GM12865 (cell line): ENCODE measurements at regions not wholly inside any gene's neighbourhood (a gene's known extent, or its start where the extent isn't known, plus 50 kb on each side); places are given as distances from the start of the nearest gene placed in this dataset.

Source experiments
- DNase-seq: peaks from one replicate; pipeline ENCODE4 v3.0.0; 2010; ENCODE audit warnings: low read depth
- H3K4me3 ChIP-seq: 2 replicates; pipeline ENCODE4 v1.5.1; 2011; ENCODE audit warnings: mild to moderate bottlenecking, low read depth, low read length, control low read depth
- CTCF ChIP-seq: IDR thresholded peaks from 2 replicates; pipeline ENCODE4 v1.5.1; 2011; ENCODE audit warnings: low read length, control low read depth, low read depth, inconsistent platforms; ENCODE audit not compliant: insufficient read depth; ENCODE audit errors: missing control alignments

- TF ChIP-seq CTCF: no peak
- no peak for DNase-seq
- no peak overlapping the region for H3K4me3 ChIP-seq
Observed at GRCh38 chr3:107250221-107250620, 127.0 kb upstream of the CCDC54 start.

GRCh38 chr3:107251819-107252218, 125.4 kb upstream of the CCDC54 start:
- no peak overlapping the region for H3K4me3 ChIP-seq
- TF ChIP-seq CTCF: no peak
- no peak for DNase-seq

- no peak for DNase-seq
- no peak for TF ChIP-seq CTCF
- H3K4me3 ChIP-seq: no peak overlapping the region
Observed at GRCh38 chr3:107256963-107257362, 120.3 kb upstream of the CCDC54 start.

GRCh38 chr3:107258300-107258699, 118.9 kb upstream of the CCDC54 start:
- no peak overlapping the region for H3K4me3 ChIP-seq
- no peak for TF ChIP-seq CTCF
- DNase-seq: no peak

GRCh38 chr3:107260207-107260606, 117.0 kb upstream of the CCDC54 start:
- no peak for DNase-seq
- TF ChIP-seq CTCF: no peak
- no peak overlapping the region for H3K4me3 ChIP-seq

GRCh38 chr3:107263269-107264021, 113.8 kb upstream of the CCDC54 start:
- H3K4me3 ChIP-seq: no peak overlapping the region; the same call in 1 of the 2 replicates
- TF ChIP-seq CTCF: no peak
- DNase-seq: no peak

GRCh38 chr3:107264888-107265287, 112.4 kb upstream of the CCDC54 start:
- no peak overlapping the region for H3K4me3 ChIP-seq
- DNase-seq: no peak
- TF ChIP-seq CTCF: no peak
